ENCODE measurements at regions not wholly inside any gene's neighbourhood (a gene's known extent, or its start where the extent isn't known, plus 50 kb on each side); places are given as distances from the start of the nearest gene placed in this dataset.
"Not testable (repeated sequence)": the region's sequence is repeated elsewhere in the genome, so short reads cannot be mapped to it uniquely, and the experiment has no call there.

DNA sequence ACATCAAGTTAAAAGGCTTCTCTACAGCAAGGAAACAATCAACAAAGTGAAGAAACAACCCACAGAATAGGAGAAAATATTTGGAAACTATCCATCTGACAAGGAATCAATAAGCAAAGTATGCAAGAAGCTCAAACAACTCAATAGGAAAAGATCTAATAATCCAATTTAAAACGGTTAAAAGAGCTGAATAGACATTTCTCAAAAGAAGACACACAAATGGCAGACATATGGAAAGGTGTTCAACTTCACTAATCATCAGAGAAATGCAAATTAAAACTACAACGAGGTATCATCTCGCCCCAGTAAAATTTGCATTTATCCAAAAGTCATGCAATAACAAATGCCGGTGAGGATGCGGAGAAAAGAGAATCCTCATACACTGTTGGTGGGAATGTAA lies 82.2 kb upstream of the NECTIN3 start:
- Histone ChIP-seq H3K9ac (ENCODE audit: low read depth in 1 of 2, low read length in 2 of 2) (no peak overlapping the region), H3K27me3 (ENCODE audit: control insufficient read depth in 4 of 4, insufficient read depth in 4 of 4, low read length in 3 of 4) (no peaks in the 10 kb centered on the region), H3K9me3 (ENCODE audit: control insufficient read depth in 4 of 4, low read length in 3 of 4) (no peaks in the 10 kb centered on the region), H3K27ac (ENCODE audit: low read depth in 1 of 2, low read length in 2 of 2) (no peak overlapping the region), H3K4me1 (ENCODE audit: control insufficient read depth in 4 of 4, insufficient read depth in 4 of 4, low read length in 3 of 4) (no peaks in the 10 kb centered on the region), H3K4me3 (ENCODE audit: low read depth in 1 of 3, low read length in 3 of 3) (no peak overlapping the region), H3K36me3 (ENCODE audit: control insufficient read depth in 4 of 4, insufficient read depth in 3 of 4, low read depth in 1 of 4, low read length in 3 of 4) (no peaks in the 10 kb centered on the region)
- TF ChIP-seq, protein P1, sequence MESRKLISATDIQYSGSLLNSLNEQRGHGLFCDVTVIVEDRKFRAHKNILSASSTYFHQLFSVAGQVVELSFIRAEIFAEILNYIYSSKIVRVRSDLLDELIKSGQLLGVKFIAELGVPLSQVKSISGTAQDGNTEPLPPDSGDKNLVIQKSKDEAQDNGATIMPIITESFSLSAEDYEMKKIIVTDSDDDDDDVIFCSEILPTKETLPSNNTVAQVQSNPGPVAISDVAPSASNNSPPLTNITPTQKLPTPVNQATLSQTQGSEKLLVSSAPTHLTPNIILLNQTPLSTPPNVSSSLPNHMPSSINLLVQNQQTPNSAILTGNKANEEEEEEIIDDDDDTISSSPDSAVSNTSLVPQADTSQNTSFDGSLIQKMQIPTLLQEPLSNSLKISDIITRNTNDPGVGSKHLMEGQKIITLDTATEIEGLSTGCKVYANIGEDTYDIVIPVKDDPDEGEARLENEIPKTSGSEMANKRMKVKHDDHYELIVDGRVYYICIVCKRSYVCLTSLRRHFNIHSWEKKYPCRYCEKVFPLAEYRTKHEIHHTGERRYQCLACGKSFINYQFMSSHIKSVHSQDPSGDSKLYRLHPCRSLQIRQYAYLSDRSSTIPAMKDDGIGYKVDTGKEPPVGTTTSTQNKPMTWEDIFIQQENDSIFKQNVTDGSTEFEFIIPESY (IDR thresholded peaks at IDR 0.05): no peak
- TF ChIP-seq, protein P2, sequence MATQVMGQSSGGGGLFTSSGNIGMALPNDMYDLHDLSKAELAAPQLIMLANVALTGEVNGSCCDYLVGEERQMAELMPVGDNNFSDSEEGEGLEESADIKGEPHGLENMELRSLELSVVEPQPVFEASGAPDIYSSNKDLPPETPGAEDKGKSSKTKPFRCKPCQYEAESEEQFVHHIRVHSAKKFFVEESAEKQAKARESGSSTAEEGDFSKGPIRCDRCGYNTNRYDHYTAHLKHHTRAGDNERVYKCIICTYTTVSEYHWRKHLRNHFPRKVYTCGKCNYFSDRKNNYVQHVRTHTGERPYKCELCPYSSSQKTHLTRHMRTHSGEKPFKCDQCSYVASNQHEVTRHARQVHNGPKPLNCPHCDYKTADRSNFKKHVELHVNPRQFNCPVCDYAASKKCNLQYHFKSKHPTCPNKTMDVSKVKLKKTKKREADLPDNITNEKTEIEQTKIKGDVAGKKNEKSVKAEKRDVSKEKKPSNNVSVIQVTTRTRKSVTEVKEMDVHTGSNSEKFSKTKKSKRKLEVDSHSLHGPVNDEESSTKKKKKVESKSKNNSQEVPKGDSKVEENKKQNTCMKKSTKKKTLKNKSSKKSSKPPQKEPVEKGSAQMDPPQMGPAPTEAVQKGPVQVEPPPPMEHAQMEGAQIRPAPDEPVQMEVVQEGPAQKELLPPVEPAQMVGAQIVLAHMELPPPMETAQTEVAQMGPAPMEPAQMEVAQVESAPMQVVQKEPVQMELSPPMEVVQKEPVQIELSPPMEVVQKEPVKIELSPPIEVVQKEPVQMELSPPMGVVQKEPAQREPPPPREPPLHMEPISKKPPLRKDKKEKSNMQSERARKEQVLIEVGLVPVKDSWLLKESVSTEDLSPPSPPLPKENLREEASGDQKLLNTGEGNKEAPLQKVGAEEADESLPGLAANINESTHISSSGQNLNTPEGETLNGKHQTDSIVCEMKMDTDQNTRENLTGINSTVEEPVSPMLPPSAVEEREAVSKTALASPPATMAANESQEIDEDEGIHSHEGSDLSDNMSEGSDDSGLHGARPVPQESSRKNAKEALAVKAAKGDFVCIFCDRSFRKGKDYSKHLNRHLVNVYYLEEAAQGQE (IDR thresholded peaks at IDR 0.05): no peak
- no peak for TF ChIP-seq FOXA1 (IDR thresholded peaks at IDR 0.05)
- TF ChIP-seq FOXA2 (IDR thresholded peaks at IDR 0.05): no peak
- TF ChIP-seq EGR1 (IDR thresholded peaks at IDR 0.05; ENCODE audit: low read depth in 2 of 2): no peak
- TF ChIP-seq NR2F2 (IDR thresholded peaks at IDR 0.05): no peak
- TF ChIP-seq, protein P3, sequence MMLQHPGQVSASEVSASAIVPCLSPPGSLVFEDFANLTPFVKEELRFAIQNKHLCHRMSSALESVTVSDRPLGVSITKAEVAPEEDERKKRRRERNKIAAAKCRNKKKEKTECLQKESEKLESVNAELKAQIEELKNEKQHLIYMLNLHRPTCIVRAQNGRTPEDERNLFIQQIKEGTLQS (IDR thresholded peaks at IDR 0.05): no peak
- no peak for TF ChIP-seq JUND (IDR thresholded peaks at IDR 0.05)
- TF ChIP-seq YY1 (IDR thresholded peaks at IDR 0.05): no peak
- no peak for TF ChIP-seq GABPA (IDR thresholded peaks at IDR 0.05 in 1 of 2, conservative IDR thresholded peaks at IDR 0.05 in 1 of 2)
- TF ChIP-seq, protein P4, sequence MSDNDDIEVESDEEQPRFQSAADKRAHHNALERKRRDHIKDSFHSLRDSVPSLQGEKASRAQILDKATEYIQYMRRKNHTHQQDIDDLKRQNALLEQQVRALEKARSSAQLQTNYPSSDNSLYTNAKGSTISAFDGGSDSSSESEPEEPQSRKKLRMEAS (IDR thresholded peaks at IDR 0.05): no peak
- no peak for TF ChIP-seq HNF4A (conservative IDR thresholded peaks at IDR 0.05)
- TF ChIP-seq RXRA (IDR thresholded peaks at IDR 0.05): no peak
- DNase-seq (ENCODE audit: low spot score): no peak
- WGBS: 92% methylated on average over 5 of the region's 5 CpGs

DNA sequence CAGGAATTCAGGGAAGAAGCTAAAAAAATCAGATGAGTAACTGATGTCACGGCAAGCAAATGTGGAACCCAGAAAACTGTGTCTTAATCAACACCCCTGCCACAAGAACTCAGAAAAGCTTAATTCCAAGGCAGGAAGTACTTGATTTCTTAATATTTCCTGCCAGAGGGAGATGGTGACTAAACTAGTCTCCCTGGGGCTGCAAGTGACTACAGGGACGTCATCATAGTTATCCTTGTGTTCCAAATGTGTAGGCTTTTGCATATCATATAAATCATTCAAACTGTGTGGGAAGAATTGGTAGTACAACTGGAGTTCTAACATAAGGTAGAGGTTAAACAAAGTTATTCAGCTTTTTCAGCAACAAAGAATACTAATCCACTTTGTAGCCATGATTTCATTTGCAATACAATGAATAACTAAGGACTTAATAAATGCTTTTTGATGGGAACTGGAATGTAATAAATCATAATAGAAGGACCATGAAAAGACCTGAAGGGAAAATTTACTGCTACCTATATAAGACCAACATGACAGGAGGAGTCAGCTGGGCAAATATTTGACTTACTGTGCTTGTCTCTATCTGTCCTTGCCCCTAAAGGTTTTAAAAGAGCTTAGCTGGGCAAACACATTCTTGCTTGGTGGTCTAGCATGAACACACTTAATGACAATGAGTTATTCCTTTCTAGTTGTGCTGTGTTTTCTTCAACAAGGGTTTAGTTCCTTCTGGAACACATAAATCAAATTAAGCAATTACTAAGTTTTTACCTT lies 76.0 kb upstream of the NECTIN3 start:
- 73% methylated on average over 2 of the region's 2 CpGs for WGBS
- TF ChIP-seq FOXA1 (IDR thresholded peaks at IDR 0.05) (no peak), JUND (IDR thresholded peaks at IDR 0.05) (no peak), TAF1 (conservative IDR thresholded peaks at IDR 0.05) (no peak), RAD21 (IDR thresholded peaks at IDR 0.05) (no peak), GABPA (IDR thresholded peaks at IDR 0.05 in 1 of 2, conservative IDR thresholded peaks at IDR 0.05 in 1 of 2) (no peak)
- TF ChIP-seq, protein P5, sequence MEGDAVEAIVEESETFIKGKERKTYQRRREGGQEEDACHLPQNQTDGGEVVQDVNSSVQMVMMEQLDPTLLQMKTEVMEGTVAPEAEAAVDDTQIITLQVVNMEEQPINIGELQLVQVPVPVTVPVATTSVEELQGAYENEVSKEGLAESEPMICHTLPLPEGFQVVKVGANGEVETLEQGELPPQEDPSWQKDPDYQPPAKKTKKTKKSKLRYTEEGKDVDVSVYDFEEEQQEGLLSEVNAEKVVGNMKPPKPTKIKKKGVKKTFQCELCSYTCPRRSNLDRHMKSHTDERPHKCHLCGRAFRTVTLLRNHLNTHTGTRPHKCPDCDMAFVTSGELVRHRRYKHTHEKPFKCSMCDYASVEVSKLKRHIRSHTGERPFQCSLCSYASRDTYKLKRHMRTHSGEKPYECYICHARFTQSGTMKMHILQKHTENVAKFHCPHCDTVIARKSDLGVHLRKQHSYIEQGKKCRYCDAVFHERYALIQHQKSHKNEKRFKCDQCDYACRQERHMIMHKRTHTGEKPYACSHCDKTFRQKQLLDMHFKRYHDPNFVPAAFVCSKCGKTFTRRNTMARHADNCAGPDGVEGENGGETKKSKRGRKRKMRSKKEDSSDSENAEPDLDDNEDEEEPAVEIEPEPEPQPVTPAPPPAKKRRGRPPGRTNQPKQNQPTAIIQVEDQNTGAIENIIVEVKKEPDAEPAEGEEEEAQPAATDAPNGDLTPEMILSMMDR (IDR thresholded peaks at IDR 0.05; ENCODE audit: low read depth, low read length, missing input control): no peak
- TF ChIP-seq, protein P2 (IDR thresholded peaks at IDR 0.05): no peak
- Histone ChIP-seq H3K4me1 (ENCODE audit: control insufficient read depth in 4 of 4, insufficient read depth in 4 of 4, low read length in 3 of 4) (no peaks in the 10 kb centered on the region), H3K9me3 (ENCODE audit: control insufficient read depth in 4 of 4, low read length in 3 of 4) (no peaks in the 10 kb centered on the region), H3K9ac (ENCODE audit: low read depth in 1 of 2, low read length in 2 of 2) (no peak overlapping the region), H3K27ac (ENCODE audit: low read depth in 1 of 2, low read length in 2 of 2) (no peak overlapping the region), H3K4me3 (ENCODE audit: low read depth in 1 of 3, low read length in 3 of 3) (no peak overlapping the region), H3K27me3 (ENCODE audit: control insufficient read depth in 4 of 4, insufficient read depth in 4 of 4, low read length in 3 of 4) (no peaks in the 10 kb centered on the region), H3K36me3 (ENCODE audit: control insufficient read depth in 4 of 4, insufficient read depth in 3 of 4, low read depth in 1 of 4, low read length in 3 of 4) (no peaks in the 10 kb centered on the region)
- no peak for DNase-seq (ENCODE audit: low spot score)

DNA sequence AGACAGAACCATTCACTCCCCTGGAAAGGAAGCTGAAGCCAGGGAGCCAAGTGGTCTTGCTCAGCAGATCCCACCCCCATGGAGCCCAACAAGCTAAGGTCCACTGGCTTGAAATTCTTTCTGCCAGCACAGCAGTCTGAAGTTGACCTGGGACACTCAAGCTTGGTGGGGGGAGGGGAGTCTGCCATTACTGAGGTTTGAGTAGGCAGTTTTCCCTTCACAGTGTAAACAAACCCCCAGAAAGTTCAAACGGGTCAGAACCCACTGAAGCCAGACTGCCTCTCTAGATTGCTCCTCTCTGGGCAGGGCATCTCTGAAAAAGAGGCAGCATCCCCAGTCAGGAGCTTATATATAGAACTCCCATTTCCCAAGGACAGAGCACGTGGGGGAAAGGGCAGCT lies 72.8 kb upstream of the NECTIN3 start:
- not testable (repeated sequence) for H3K27ac ChIP-seq (ENCODE audit: low read depth in 1 of 2, low read length in 2 of 2); H3K27me3 ChIP-seq (ENCODE audit: control insufficient read depth in 4 of 4, insufficient read depth in 4 of 4, low read length in 3 of 4); H3K9ac ChIP-seq (ENCODE audit: low read depth in 1 of 2, low read length in 2 of 2); H3K36me3 ChIP-seq (ENCODE audit: control insufficient read depth in 4 of 4, insufficient read depth in 3 of 4, low read depth in 1 of 4, low read length in 3 of 4); H3K4me3 ChIP-seq (ENCODE audit: low read depth in 1 of 3, low read length in 3 of 3); H3K9me3 ChIP-seq (ENCODE audit: control insufficient read depth in 4 of 4, low read length in 3 of 4); DNase-seq (ENCODE audit: low spot score); H3K4me1 ChIP-seq (ENCODE audit: control insufficient read depth in 4 of 4, insufficient read depth in 4 of 4, low read length in 3 of 4)
- WGBS: 42% methylated on average over 2 of the region's 2 CpGs
